ENCODE measurements at regions not wholly inside any gene's neighbourhood (a gene's known extent, or its start where the extent isn't known, plus 50 kb on each side); places are given as distances from the start of the nearest gene placed in this dataset.

- Histone ChIP-seq H3K27ac (ENCODE audit: low read depth, low read length) (no peak overlapping the region), H3K4me3 (ENCODE audit: insufficient read depth, low read depth, low read length) (no peak overlapping the region), H3K4me1 (ENCODE audit: insufficient read depth, low read length) (no peaks in the 10 kb centered on the region), H2AFZ (ENCODE audit: low read depth, low read length) (no peak overlapping the region), H3K27me3 (ENCODE audit: insufficient read depth, low read length) (no peaks in the 10 kb centered on the region), H3K9me3 (ENCODE audit: insufficient read depth, low read depth, low read length) (no peaks in the 10 kb centered on the region), H4K20me1 (ENCODE audit: insufficient read depth, low read length) (no peaks in the 10 kb centered on the region), H3K36me3 (ENCODE audit: insufficient read depth, low read length) (no peaks in the 10 kb centered on the region), H3K9ac (ENCODE audit: low read length) (no peak overlapping the region), H3K79me2 (ENCODE audit: insufficient read depth, low read length) (no peaks in the 10 kb centered on the region), H3K4me2 (ENCODE audit: low read length) (no peak overlapping the region)
- no peaks in the 10 kb centered on the region for H3K27me3 Mint-ChIP-seq (ENCODE audit: low read depth, unreplicated experiment)
- no peak for FAIRE-seq
- no peak overlapping the region for H3K4me3 Mint-ChIP-seq (ENCODE audit: unreplicated experiment)
- H3K27ac Mint-ChIP-seq (ENCODE audit: unreplicated experiment), result no peak overlapping the region
- DNase-seq (ENCODE audit: low read depth), result no peak
- peaks cover 12% of the 10 kb centered on the region for H3K4me1 Mint-ChIP-seq (ENCODE audit: low read depth, unreplicated experiment)
- peaks cover under 1% of the 10 kb centered on the region for H3K9me3 Mint-ChIP-seq (ENCODE audit: unreplicated experiment)
- TF ChIP-seq CTCF (IDR thresholded peaks at IDR 0.05; ENCODE audit: insufficient read depth, low read depth, low read length) (no peak), EZH2 (IDR thresholded peaks at IDR 0.05; ENCODE audit: insufficient read depth, low read length) (no peak)
- H3K36me3 Mint-ChIP-seq (ENCODE audit: low read depth, unreplicated experiment), result no peaks in the 10 kb centered on the region
Observed at GRCh38 chr5:114665551-114665950, 303.7 kb downstream of the KCNN2 start.

- Histone ChIP-seq H3K4me2 (ENCODE audit: low read length) (no peak overlapping the region), H3K9ac (ENCODE audit: low read length) (no peak overlapping the region), H3K79me2 (ENCODE audit: insufficient read depth, low read length) (no peaks in the 10 kb centered on the region), H3K4me3 (ENCODE audit: insufficient read depth, low read depth, low read length) (no peak overlapping the region), H2AFZ (ENCODE audit: low read depth, low read length) (no peak overlapping the region), H3K9me3 (ENCODE audit: insufficient read depth, low read depth, low read length) (no peaks in the 10 kb centered on the region), H4K20me1 (ENCODE audit: insufficient read depth, low read length) (no peaks in the 10 kb centered on the region), H3K27ac (ENCODE audit: low read depth, low read length) (no peak overlapping the region), H3K27me3 (ENCODE audit: insufficient read depth, low read length) (no peaks in the 10 kb centered on the region), H3K36me3 (ENCODE audit: insufficient read depth, low read length) (no peaks in the 10 kb centered on the region), H3K4me1 (ENCODE audit: insufficient read depth, low read length) (no peaks in the 10 kb centered on the region)
- no peak for FAIRE-seq
- no peak for DNase-seq (ENCODE audit: low read depth)
- H3K9me3 Mint-ChIP-seq (ENCODE audit: unreplicated experiment), result peaks cover 2% of the 10 kb centered on the region
- peak overlapping the region; percentile 44 for H3K27ac Mint-ChIP-seq (ENCODE audit: unreplicated experiment)
- H3K36me3 Mint-ChIP-seq (ENCODE audit: low read depth, unreplicated experiment), result no peaks in the 10 kb centered on the region
- H3K4me1 Mint-ChIP-seq (ENCODE audit: low read depth, unreplicated experiment), result peaks cover 31% of the 10 kb centered on the region
- no peak overlapping the region for H3K4me3 Mint-ChIP-seq (ENCODE audit: unreplicated experiment)
- no peaks in the 10 kb centered on the region for H3K27me3 Mint-ChIP-seq (ENCODE audit: low read depth, unreplicated experiment)
- TF ChIP-seq CTCF (IDR thresholded peaks at IDR 0.05; ENCODE audit: insufficient read depth, low read depth, low read length), result no peak
- TF ChIP-seq EZH2 (IDR thresholded peaks at IDR 0.05; ENCODE audit: insufficient read depth, low read length), result no peak
Observed at GRCh38 chr5:114660791-114661190, 298.9 kb downstream of the KCNN2 start.

GRCh38 chr5:114658194-114658593 lies 296.3 kb downstream of the KCNN2 start:
- no peak overlapping the region for H3K4me3 Mint-ChIP-seq (ENCODE audit: unreplicated experiment)
- H3K36me3 Mint-ChIP-seq (ENCODE audit: low read depth, unreplicated experiment), result no peaks in the 10 kb centered on the region
- Histone ChIP-seq H3K27me3 (ENCODE audit: insufficient read depth, low read length) (no peaks in the 10 kb centered on the region), H3K4me2 (ENCODE audit: low read length) (no peak overlapping the region), H3K27ac (ENCODE audit: low read depth, low read length) (no peak overlapping the region), H2AFZ (ENCODE audit: low read depth, low read length) (no peak overlapping the region), H3K9me3 (ENCODE audit: insufficient read depth, low read depth, low read length) (no peaks in the 10 kb centered on the region), H3K9ac (ENCODE audit: low read length) (no peak overlapping the region), H3K36me3 (ENCODE audit: insufficient read depth, low read length) (no peaks in the 10 kb centered on the region), H4K20me1 (ENCODE audit: insufficient read depth, low read length) (no peaks in the 10 kb centered on the region), H3K79me2 (ENCODE audit: insufficient read depth, low read length) (no peaks in the 10 kb centered on the region), H3K4me1 (ENCODE audit: insufficient read depth, low read length) (no peaks in the 10 kb centered on the region), H3K4me3 (ENCODE audit: insufficient read depth, low read depth, low read length) (no peak overlapping the region)
- no peak for DNase-seq (ENCODE audit: low read depth)
- peak overlapping the region; percentile 94 for H3K27ac Mint-ChIP-seq (ENCODE audit: unreplicated experiment)
- H3K4me1 Mint-ChIP-seq (ENCODE audit: low read depth, unreplicated experiment), result peaks cover 31% of the 10 kb centered on the region
- TF ChIP-seq EZH2 (IDR thresholded peaks at IDR 0.05; ENCODE audit: insufficient read depth, low read length), result no peak
- no peak for TF ChIP-seq CTCF (IDR thresholded peaks at IDR 0.05; ENCODE audit: insufficient read depth, low read depth, low read length)
- no peak for FAIRE-seq
- H3K9me3 Mint-ChIP-seq (ENCODE audit: unreplicated experiment), result peaks cover 2% of the 10 kb centered on the region
- no peaks in the 10 kb centered on the region for H3K27me3 Mint-ChIP-seq (ENCODE audit: low read depth, unreplicated experiment)

All from astrocyte (in vitro differentiated cells and primary cell).